ENCODE measurements at regions not wholly inside any gene's neighbourhood (a gene's known extent, or its start where the extent isn't known, plus 50 kb on each side); places are given as distances from the start of the nearest gene placed in this dataset.
A peak's percentile ranks its signal among the peaks of the same experiment; 100 is the strongest.

GRCh38 chr6:74997646-74998045, 208.2 kb downstream of the COL12A1 start:
- Histone ChIP-seq H4K20me1 (ENCODE audit: low read depth) (no peaks in the 10 kb centered on the region), H3K9me3 (ENCODE audit: low read depth) (no peaks in the 10 kb centered on the region), H3K4me3 (no peak overlapping the region), H3K9ac (no peak overlapping the region), H3K79me2 (ENCODE audit: low read depth) (no peaks in the 10 kb centered on the region), H3F3A (ENCODE audit: low read depth) (no peaks in the 10 kb centered on the region), H3K27me3 (no peaks in the 10 kb centered on the region), H3K4me2 (no peak overlapping the region), H3K27ac (no peak overlapping the region), H3K4me1 (no peaks in the 10 kb centered on the region), H3K36me3 (no peaks in the 10 kb centered on the region), H2AFZ (replicated peaks) (no peak overlapping the region)
- Mint-ChIP-seq H3K27ac (no peak overlapping the region), H3K4me3 (no peak overlapping the region), H3K27me3 (ENCODE audit: insufficient read depth, low read depth) (peaks cover 2% of the 10 kb centered on the region), H3K4me1 (no peaks in the 10 kb centered on the region), H3K9me3 (no peaks in the 10 kb centered on the region), H3K36me3 (no peaks in the 10 kb centered on the region)
- no peak for DNase-seq (ENCODE audit: low spot score)
- TF ChIP-seq CTCF (IDR thresholded peaks at IDR 0.05) (no peak), EZH2phosphoT487 (IDR thresholded peaks at IDR 0.05) (no peak), EZH2 (IDR thresholded peaks at IDR 0.05) (no peak)

GRCh38 chr6:74993136-74993535, 212.7 kb downstream of the COL12A1 start:
- Histone ChIP-seq H3K9ac (no peak overlapping the region), H4K20me1 (ENCODE audit: low read depth) (no peaks in the 10 kb centered on the region), H2AFZ (replicated peaks) (no peak overlapping the region), H3K79me2 (ENCODE audit: low read depth) (no peaks in the 10 kb centered on the region), H3F3A (ENCODE audit: low read depth) (no peaks in the 10 kb centered on the region), H3K4me1 (no peaks in the 10 kb centered on the region), H3K4me2 (no peak overlapping the region), H3K27me3 (no peaks in the 10 kb centered on the region), H3K4me3 (no peak overlapping the region), H3K36me3 (no peaks in the 10 kb centered on the region), H3K9me3 (ENCODE audit: low read depth) (peaks cover 3% of the 10 kb centered on the region), H3K27ac (no peak overlapping the region)
- no peaks in the 10 kb centered on the region for H3K4me1 Mint-ChIP-seq
- DNase-seq (ENCODE audit: low spot score) = no peak
- H3K36me3 Mint-ChIP-seq = no peaks in the 10 kb centered on the region
- peaks cover 2% of the 10 kb centered on the region for H3K9me3 Mint-ChIP-seq
- H3K27ac Mint-ChIP-seq = no peak overlapping the region
- TF ChIP-seq EZH2phosphoT487 (IDR thresholded peaks at IDR 0.05) (no peak), CTCF (IDR thresholded peaks at IDR 0.05) (no peak), EZH2 (IDR thresholded peaks at IDR 0.05) (no peak)
- H3K27me3 Mint-ChIP-seq (ENCODE audit: insufficient read depth, low read depth) = no peaks in the 10 kb centered on the region
- no peak overlapping the region for H3K4me3 Mint-ChIP-seq

DNA sequence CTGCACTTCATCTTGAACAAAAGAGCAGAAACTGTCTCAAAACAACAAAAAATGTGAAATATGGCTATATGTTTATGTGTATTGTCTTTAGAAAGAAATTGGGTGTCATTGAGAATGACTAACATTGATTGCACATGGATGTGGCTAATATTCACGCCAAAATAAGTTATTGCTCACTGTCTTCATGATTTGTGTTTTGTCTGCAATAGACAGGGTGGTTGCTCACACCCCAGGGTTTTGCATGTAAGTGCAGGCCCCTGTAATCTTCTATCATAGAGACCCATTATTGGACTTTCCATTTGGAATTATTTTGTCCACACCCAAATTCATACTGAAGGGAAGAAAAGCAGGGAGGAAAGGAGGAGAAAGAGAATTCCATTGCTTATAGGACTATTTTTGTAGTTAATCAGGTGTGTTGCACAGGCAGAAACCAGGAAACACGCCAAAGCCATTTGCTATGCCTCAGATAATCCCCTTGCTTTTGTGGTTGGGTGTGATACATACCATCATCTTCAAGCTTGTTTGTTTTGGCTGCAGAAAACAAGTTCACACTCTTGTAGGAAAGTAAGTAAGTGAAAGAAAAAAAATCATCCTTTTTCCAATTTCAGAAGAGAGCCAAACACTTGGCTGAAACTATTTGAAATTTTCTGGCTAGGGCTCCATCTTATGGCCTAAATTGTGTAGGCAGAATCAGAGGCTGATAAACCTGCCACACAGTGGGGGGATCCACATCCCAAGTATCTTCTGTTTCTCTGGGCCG, 214.1 kb downstream of the COL12A1 start:
- no peaks in the 10 kb centered on the region for H3K4me1 Mint-ChIP-seq
- Histone ChIP-seq H3K79me2 (ENCODE audit: low read depth) (no peaks in the 10 kb centered on the region), H3K4me1 (no peaks in the 10 kb centered on the region), H3K36me3 (no peaks in the 10 kb centered on the region), H3K27me3 (no peaks in the 10 kb centered on the region), H3K27ac (no peak overlapping the region), H3K4me3 (no peak overlapping the region), H2AFZ (replicated peaks) (no peak overlapping the region), H3K9me3 (ENCODE audit: low read depth) (peaks cover 3% of the 10 kb centered on the region), H3K9ac (no peak overlapping the region), H4K20me1 (ENCODE audit: low read depth) (no peaks in the 10 kb centered on the region), H3K4me2 (no peak overlapping the region), H3F3A (ENCODE audit: low read depth) (no peaks in the 10 kb centered on the region)
- H3K4me3 Mint-ChIP-seq = no peak overlapping the region
- DNase-seq (ENCODE audit: low spot score) = peak; percentile 6
- TF ChIP-seq EZH2phosphoT487 (IDR thresholded peaks at IDR 0.05) (no peak), CTCF (IDR thresholded peaks at IDR 0.05) (peak; percentile 17), EZH2 (IDR thresholded peaks at IDR 0.05) (no peak)
- H3K27ac Mint-ChIP-seq = no peak overlapping the region
- no peaks in the 10 kb centered on the region for H3K36me3 Mint-ChIP-seq
- H3K9me3 Mint-ChIP-seq = peaks cover 2% of the 10 kb centered on the region
- H3K27me3 Mint-ChIP-seq (ENCODE audit: insufficient read depth, low read depth) = no peaks in the 10 kb centered on the region
